ENCODE measurements at regions not wholly inside any gene's neighbourhood (a gene's known extent, or its start where the extent isn't known, plus 50 kb on each side); places are given as distances from the start of the nearest gene placed in this dataset.

- DNase-seq (ENCODE audit: low read depth in 3 of 3), result no peak
Observed at GRCh38 chr2:19748711-19749506, 152.9 kb downstream of the TTC32 start.

- no peak for DNase-seq (ENCODE audit: low read depth in 3 of 3)
Observed at GRCh38 chr2:19748073-19748375, 153.8 kb downstream of the TTC32 start.

GRCh38 chr2:19747310-19748072, 154.3 kb downstream of the TTC32 start:
- DNase-seq (ENCODE audit: low read depth in 3 of 3), result no peak

GRCh38 chr2:19746611-19747309, 155.0 kb downstream of the TTC32 start:
- no peak for DNase-seq (ENCODE audit: low read depth in 3 of 3)

- DNase-seq (ENCODE audit: low read depth in 3 of 3), result no peak
Observed at GRCh38 chr2:19746137-19746600, 155.6 kb downstream of the TTC32 start.

- no peak for DNase-seq (ENCODE audit: low read depth in 3 of 3)
Observed at GRCh38 chr2:19745318-19746136, 156.3 kb downstream of the TTC32 start.

- DNase-seq (ENCODE audit: low read depth in 3 of 3), result no peak
Observed at GRCh38 chr2:19744456-19745199, 157.2 kb downstream of the TTC32 start.

- DNase-seq (ENCODE audit: low read depth in 3 of 3), result no peak
Observed at GRCh38 chr2:19743641-19744040, 158.1 kb downstream of the TTC32 start.

- no peak for DNase-seq (ENCODE audit: low read depth in 3 of 3)
Observed at GRCh38 chr2:19742872-19743271, 158.9 kb downstream of the TTC32 start.

GRCh38 chr2:19739256-19739655, 162.5 kb downstream of the TTC32 start:
- no peak for DNase-seq (ENCODE audit: low read depth in 3 of 3)

GRCh38 chr2:19738707-19739106, 163.1 kb downstream of the TTC32 start:
- DNase-seq (ENCODE audit: low read depth in 3 of 3), result no peak

GRCh38 chr2:19736191-19736831, 165.5 kb downstream of the TTC32 start:
- DNase-seq (ENCODE audit: low read depth in 3 of 3), result no peak

- DNase-seq (ENCODE audit: low read depth in 3 of 3), result no peak
Observed at GRCh38 chr2:19733951-19734425, 167.8 kb downstream of the TTC32 start.

GRCh38 chr2:19733390-19733789, 168.4 kb downstream of the TTC32 start:
- no peak for DNase-seq (ENCODE audit: low read depth in 3 of 3)

- DNase-seq (ENCODE audit: low read depth in 3 of 3), result no peak
Observed at GRCh38 chr2:19732255-19732654, 169.5 kb downstream of the TTC32 start.

GRCh38 chr2:19731515-19731914, 170.3 kb downstream of the TTC32 start:
- DNase-seq (ENCODE audit: low read depth in 3 of 3), result no peak

GRCh38 chr2:19731037-19731436, 170.7 kb downstream of the TTC32 start:
- no peak for DNase-seq (ENCODE audit: low read depth in 3 of 3)

- DNase-seq (ENCODE audit: low read depth in 3 of 3), result no peak
Observed at GRCh38 chr2:19728125-19728524, 173.7 kb downstream of the TTC32 start.

GRCh38 chr2:19725392-19725791, 176.4 kb downstream of the TTC32 start:
- no peak for DNase-seq (ENCODE audit: low read depth in 3 of 3)

GRCh38 chr2:19723021-19723420, 178.8 kb downstream of the TTC32 start:
- DNase-seq (ENCODE audit: low read depth in 3 of 3), result no peak

Data from stimulated activated CD4-positive, alpha-beta T cell treated with anti-CD3 and anti-CD28 coated beads, TNF-alpha, amount 100 ng/mL, for 24 hours (primary cell).